ENCODE measurements at regions not wholly inside any gene's neighbourhood (a gene's known extent, or its start where the extent isn't known, plus 50 kb on each side); places are given as distances from the start of the nearest gene placed in this dataset.

DNA sequence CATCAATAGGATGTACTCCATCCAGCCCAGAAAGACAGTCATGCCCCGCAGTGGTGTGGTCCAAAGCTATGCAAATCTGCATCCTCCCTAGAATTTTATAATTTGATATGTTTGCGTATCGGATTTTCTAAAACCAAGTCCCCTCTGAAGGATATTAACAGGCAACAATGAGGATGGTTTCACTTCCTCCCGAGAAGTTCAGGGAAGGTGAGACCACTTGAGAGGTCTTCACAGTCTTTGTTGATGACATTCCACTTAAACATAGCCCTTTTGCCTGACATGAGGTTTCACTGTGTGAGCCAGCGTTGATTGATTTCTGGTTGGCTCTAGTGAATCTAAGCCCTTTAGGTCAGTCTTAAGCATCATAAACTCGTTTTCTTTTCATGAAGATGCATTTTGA is 276.1 kb downstream of the NR2F2 start:
- TF ChIP-seq, protein P1, sequence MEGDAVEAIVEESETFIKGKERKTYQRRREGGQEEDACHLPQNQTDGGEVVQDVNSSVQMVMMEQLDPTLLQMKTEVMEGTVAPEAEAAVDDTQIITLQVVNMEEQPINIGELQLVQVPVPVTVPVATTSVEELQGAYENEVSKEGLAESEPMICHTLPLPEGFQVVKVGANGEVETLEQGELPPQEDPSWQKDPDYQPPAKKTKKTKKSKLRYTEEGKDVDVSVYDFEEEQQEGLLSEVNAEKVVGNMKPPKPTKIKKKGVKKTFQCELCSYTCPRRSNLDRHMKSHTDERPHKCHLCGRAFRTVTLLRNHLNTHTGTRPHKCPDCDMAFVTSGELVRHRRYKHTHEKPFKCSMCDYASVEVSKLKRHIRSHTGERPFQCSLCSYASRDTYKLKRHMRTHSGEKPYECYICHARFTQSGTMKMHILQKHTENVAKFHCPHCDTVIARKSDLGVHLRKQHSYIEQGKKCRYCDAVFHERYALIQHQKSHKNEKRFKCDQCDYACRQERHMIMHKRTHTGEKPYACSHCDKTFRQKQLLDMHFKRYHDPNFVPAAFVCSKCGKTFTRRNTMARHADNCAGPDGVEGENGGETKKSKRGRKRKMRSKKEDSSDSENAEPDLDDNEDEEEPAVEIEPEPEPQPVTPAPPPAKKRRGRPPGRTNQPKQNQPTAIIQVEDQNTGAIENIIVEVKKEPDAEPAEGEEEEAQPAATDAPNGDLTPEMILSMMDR (IDR thresholded peaks at IDR 0.05 in 4 of 5, conservative IDR thresholded peaks at IDR 0.05 in 1 of 5) = no peak
- no peak for TF ChIP-seq POLR2A (IDR thresholded peaks at IDR 0.05)

All from gastrocnemius medialis (tissue), 4 donors.